ENCODE measurements at regions not wholly inside any gene's neighbourhood (a gene's known extent, or its start where the extent isn't known, plus 50 kb on each side); places are given as distances from the start of the nearest gene placed in this dataset.
"Not testable (repeated sequence)": the region's sequence is repeated elsewhere in the genome, so short reads cannot be mapped to it uniquely, and the experiment has no call there.

DNA sequence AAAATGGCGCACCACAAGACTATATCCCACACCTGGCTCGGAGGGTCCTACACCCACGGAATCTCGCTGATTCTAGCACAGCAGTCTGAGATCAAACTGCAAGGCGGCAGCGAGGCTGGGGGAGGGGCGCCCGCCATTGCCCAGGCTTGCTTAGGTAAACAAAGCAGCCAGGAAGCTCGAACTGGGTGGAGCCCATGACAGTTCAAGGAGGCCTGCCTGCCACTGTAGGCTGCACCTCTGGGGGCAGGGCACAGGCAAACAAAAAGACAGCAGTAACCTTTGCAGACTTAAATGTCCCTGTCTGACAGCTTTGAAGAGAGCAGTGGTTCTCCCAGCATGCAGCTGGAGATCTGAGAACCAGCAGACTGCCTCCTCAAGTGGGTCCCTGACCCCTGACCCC lies 894.3 kb upstream of the FBXO33 start:
- TF ChIP-seq CTCF (conservative IDR thresholded peaks at IDR 0.05; ENCODE audit: low read depth in 2 of 2); POLR2AphosphoS5 (IDR thresholded peaks at IDR 0.05; ENCODE audit: low read depth); ETS1 (IDR thresholded peaks at IDR 0.05); JUNB (IDR thresholded peaks at IDR 0.05; ENCODE audit: unreplicated experiment); EZH2 (IDR thresholded peaks at IDR 0.05; ENCODE audit: low read depth, unreplicated experiment): not testable (repeated sequence)
- TF ChIP-seq, protein P1, sequence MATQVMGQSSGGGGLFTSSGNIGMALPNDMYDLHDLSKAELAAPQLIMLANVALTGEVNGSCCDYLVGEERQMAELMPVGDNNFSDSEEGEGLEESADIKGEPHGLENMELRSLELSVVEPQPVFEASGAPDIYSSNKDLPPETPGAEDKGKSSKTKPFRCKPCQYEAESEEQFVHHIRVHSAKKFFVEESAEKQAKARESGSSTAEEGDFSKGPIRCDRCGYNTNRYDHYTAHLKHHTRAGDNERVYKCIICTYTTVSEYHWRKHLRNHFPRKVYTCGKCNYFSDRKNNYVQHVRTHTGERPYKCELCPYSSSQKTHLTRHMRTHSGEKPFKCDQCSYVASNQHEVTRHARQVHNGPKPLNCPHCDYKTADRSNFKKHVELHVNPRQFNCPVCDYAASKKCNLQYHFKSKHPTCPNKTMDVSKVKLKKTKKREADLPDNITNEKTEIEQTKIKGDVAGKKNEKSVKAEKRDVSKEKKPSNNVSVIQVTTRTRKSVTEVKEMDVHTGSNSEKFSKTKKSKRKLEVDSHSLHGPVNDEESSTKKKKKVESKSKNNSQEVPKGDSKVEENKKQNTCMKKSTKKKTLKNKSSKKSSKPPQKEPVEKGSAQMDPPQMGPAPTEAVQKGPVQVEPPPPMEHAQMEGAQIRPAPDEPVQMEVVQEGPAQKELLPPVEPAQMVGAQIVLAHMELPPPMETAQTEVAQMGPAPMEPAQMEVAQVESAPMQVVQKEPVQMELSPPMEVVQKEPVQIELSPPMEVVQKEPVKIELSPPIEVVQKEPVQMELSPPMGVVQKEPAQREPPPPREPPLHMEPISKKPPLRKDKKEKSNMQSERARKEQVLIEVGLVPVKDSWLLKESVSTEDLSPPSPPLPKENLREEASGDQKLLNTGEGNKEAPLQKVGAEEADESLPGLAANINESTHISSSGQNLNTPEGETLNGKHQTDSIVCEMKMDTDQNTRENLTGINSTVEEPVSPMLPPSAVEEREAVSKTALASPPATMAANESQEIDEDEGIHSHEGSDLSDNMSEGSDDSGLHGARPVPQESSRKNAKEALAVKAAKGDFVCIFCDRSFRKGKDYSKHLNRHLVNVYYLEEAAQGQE (IDR thresholded peaks at IDR 0.05; ENCODE audit: unreplicated experiment), result not testable (repeated sequence)

All from GM23338 (cell line).